ENCODE measurements at regions not wholly inside any gene's neighbourhood (a gene's known extent, or its start where the extent isn't known, plus 50 kb on each side); places are given as distances from the start of the nearest gene placed in this dataset.
A peak's percentile ranks its signal among the peaks of the same experiment; 100 is the strongest.
"Not testable (repeated sequence)": the region's sequence is repeated elsewhere in the genome, so short reads cannot be mapped to it uniquely, and the experiment has no call there.

GRCh38 chr9:138210388-138210986 lies 332.9 kb downstream of the CACNA1B start:
- H3K9me3 ChIP-seq (ENCODE audit: low read length); H3K27me3 ChIP-seq (ENCODE audit: insufficient read depth, low read length, poor library complexity, severe bottlenecking); H3K27ac Mint-ChIP-seq; H3K4me3 Mint-ChIP-seq; H3K27ac ChIP-seq (ENCODE audit: low read depth, low read length); H3K9me3 Mint-ChIP-seq; H3K36me3 Mint-ChIP-seq; POLR2A ChIA-PET; DNase-seq; H3K36me3 ChIP-seq (ENCODE audit: insufficient read depth, low read length); H3K4me1 ChIP-seq (ENCODE audit: insufficient read depth, low read length); H3K27me3 Mint-ChIP-seq; CTCF ChIA-PET; H3K4me1 Mint-ChIP-seq; H3K4me3 ChIP-seq (ENCODE audit: low read length): not testable (repeated sequence)

- H3K27ac ChIP-seq (ENCODE audit: low read depth, low read length); H3K36me3 Mint-ChIP-seq; H3K36me3 ChIP-seq (ENCODE audit: insufficient read depth, low read length); H3K4me3 Mint-ChIP-seq; CTCF ChIA-PET; H3K27me3 ChIP-seq (ENCODE audit: insufficient read depth, low read length, poor library complexity, severe bottlenecking); POLR2A ChIA-PET; H3K4me3 ChIP-seq (ENCODE audit: low read length); H3K4me1 Mint-ChIP-seq; H3K9me3 ChIP-seq (ENCODE audit: low read length); H3K9me3 Mint-ChIP-seq; DNase-seq; H3K27me3 Mint-ChIP-seq; H3K4me1 ChIP-seq (ENCODE audit: insufficient read depth, low read length): not testable (repeated sequence)
- peak overlapping the region in 1 of 8 donors; percentile 29 for H3K27ac Mint-ChIP-seq
Observed at GRCh38 chr9:138211070-138211469, 333.5 kb downstream of the CACNA1B start.

GRCh38 chr9:138211544-138212219 lies 334.1 kb downstream of the CACNA1B start:
- H3K36me3 ChIP-seq (ENCODE audit: insufficient read depth, low read length); POLR2A ChIA-PET; H3K27me3 Mint-ChIP-seq; H3K4me3 Mint-ChIP-seq; H3K27me3 ChIP-seq (ENCODE audit: insufficient read depth, low read length, poor library complexity, severe bottlenecking); H3K4me3 ChIP-seq (ENCODE audit: low read length); H3K27ac ChIP-seq (ENCODE audit: low read depth, low read length); H3K4me1 ChIP-seq (ENCODE audit: insufficient read depth, low read length); H3K36me3 Mint-ChIP-seq; H3K9me3 ChIP-seq (ENCODE audit: low read length); H3K9me3 Mint-ChIP-seq; DNase-seq; CTCF ChIA-PET; H3K4me1 Mint-ChIP-seq: not testable (repeated sequence)
- H3K27ac Mint-ChIP-seq = peak overlapping the region in 1 of 8 donors; percentile 29

- H3K9me3 Mint-ChIP-seq; H3K4me1 Mint-ChIP-seq; POLR2A ChIA-PET; H3K4me3 Mint-ChIP-seq; H3K27ac ChIP-seq (ENCODE audit: low read depth, low read length); H3K27ac Mint-ChIP-seq; H3K36me3 Mint-ChIP-seq; CTCF ChIA-PET; H3K27me3 Mint-ChIP-seq; H3K9me3 ChIP-seq (ENCODE audit: low read length); H3K4me1 ChIP-seq (ENCODE audit: insufficient read depth, low read length); H3K27me3 ChIP-seq (ENCODE audit: insufficient read depth, low read length, poor library complexity, severe bottlenecking); H3K4me3 ChIP-seq (ENCODE audit: low read length); H3K36me3 ChIP-seq (ENCODE audit: insufficient read depth, low read length); DNase-seq: not testable (repeated sequence)
Observed at GRCh38 chr9:138212811-138213210, 335.2 kb downstream of the CACNA1B start.

GRCh38 chr9:138213748-138214147 lies 336.2 kb downstream of the CACNA1B start:
- H3K27ac Mint-ChIP-seq; H3K36me3 ChIP-seq (ENCODE audit: insufficient read depth, low read length); H3K36me3 Mint-ChIP-seq; POLR2A ChIA-PET; H3K27ac ChIP-seq (ENCODE audit: low read depth, low read length); H3K9me3 ChIP-seq (ENCODE audit: low read length); H3K4me3 ChIP-seq (ENCODE audit: low read length); H3K9me3 Mint-ChIP-seq; H3K4me1 ChIP-seq (ENCODE audit: insufficient read depth, low read length); H3K27me3 Mint-ChIP-seq; H3K4me3 Mint-ChIP-seq; H3K4me1 Mint-ChIP-seq; DNase-seq; CTCF ChIA-PET; H3K27me3 ChIP-seq (ENCODE audit: insufficient read depth, low read length, poor library complexity, severe bottlenecking): not testable (repeated sequence)

- H3K4me1 ChIP-seq (ENCODE audit: insufficient read depth, low read length); H3K27ac Mint-ChIP-seq; H3K4me3 ChIP-seq (ENCODE audit: low read length); H3K36me3 ChIP-seq (ENCODE audit: insufficient read depth, low read length); H3K4me3 Mint-ChIP-seq; DNase-seq; H3K9me3 ChIP-seq (ENCODE audit: low read length); H3K9me3 Mint-ChIP-seq; CTCF ChIA-PET; H3K4me1 Mint-ChIP-seq; POLR2A ChIA-PET; H3K36me3 Mint-ChIP-seq; H3K27ac ChIP-seq (ENCODE audit: low read depth, low read length); H3K27me3 ChIP-seq (ENCODE audit: insufficient read depth, low read length, poor library complexity, severe bottlenecking); H3K27me3 Mint-ChIP-seq: not testable (repeated sequence)
Observed at GRCh38 chr9:138214548-138214947, 337.0 kb downstream of the CACNA1B start.

GRCh38 chr9:138215588-138215987 lies 338.0 kb downstream of the CACNA1B start:
- H3K27ac Mint-ChIP-seq; H3K36me3 Mint-ChIP-seq; H3K27me3 Mint-ChIP-seq; H3K27me3 ChIP-seq (ENCODE audit: insufficient read depth, low read length, poor library complexity, severe bottlenecking); H3K27ac ChIP-seq (ENCODE audit: low read depth, low read length); POLR2A ChIA-PET; H3K4me3 Mint-ChIP-seq; CTCF ChIA-PET; DNase-seq; H3K4me1 ChIP-seq (ENCODE audit: insufficient read depth, low read length); H3K4me3 ChIP-seq (ENCODE audit: low read length); H3K9me3 ChIP-seq (ENCODE audit: low read length); H3K36me3 ChIP-seq (ENCODE audit: insufficient read depth, low read length); H3K4me1 Mint-ChIP-seq; H3K9me3 Mint-ChIP-seq: not testable (repeated sequence)

GRCh38 chr9:138216817-138217216 lies 339.2 kb downstream of the CACNA1B start:
- DNase-seq; H3K9me3 ChIP-seq (ENCODE audit: low read length); H3K27me3 Mint-ChIP-seq; H3K27me3 ChIP-seq (ENCODE audit: insufficient read depth, low read length, poor library complexity, severe bottlenecking); H3K4me3 Mint-ChIP-seq; H3K27ac ChIP-seq (ENCODE audit: low read depth, low read length); H3K4me1 Mint-ChIP-seq; H3K9me3 Mint-ChIP-seq; H3K27ac Mint-ChIP-seq; CTCF ChIA-PET; H3K4me1 ChIP-seq (ENCODE audit: insufficient read depth, low read length); H3K4me3 ChIP-seq (ENCODE audit: low read length); H3K36me3 Mint-ChIP-seq; POLR2A ChIA-PET; H3K36me3 ChIP-seq (ENCODE audit: insufficient read depth, low read length): not testable (repeated sequence)

GRCh38 chr9:138217284-138217850 lies 339.8 kb downstream of the CACNA1B start:
- POLR2A ChIA-PET; H3K27ac ChIP-seq (ENCODE audit: low read depth, low read length); H3K36me3 Mint-ChIP-seq; H3K9me3 ChIP-seq (ENCODE audit: low read length); H3K9me3 Mint-ChIP-seq; H3K4me3 ChIP-seq (ENCODE audit: low read length); CTCF ChIA-PET; H3K4me1 Mint-ChIP-seq; DNase-seq; H3K27me3 Mint-ChIP-seq; H3K4me3 Mint-ChIP-seq; H3K4me1 ChIP-seq (ENCODE audit: insufficient read depth, low read length); H3K27me3 ChIP-seq (ENCODE audit: insufficient read depth, low read length, poor library complexity, severe bottlenecking); H3K27ac Mint-ChIP-seq; H3K36me3 ChIP-seq (ENCODE audit: insufficient read depth, low read length): not testable (repeated sequence)

Data from CD8-positive, alpha-beta memory T cell (primary cell).